Mucosa of descending colon (tissue), 3 donors: ENCODE measurements at regions not wholly inside any gene's neighbourhood (a gene's known extent, or its start where the extent isn't known, plus 50 kb on each side); places are given as distances from the start of the nearest gene placed in this dataset.

Experiments
- ATAC-seq: fragments of 200-7000 bp; cut with Tn5 transposase; one replicate; pipeline ENCODE4 v1.9.1; 2020; ENCODE audit warnings: mild to moderate bottlenecking, moderate library complexity
- DNase-seq, 3 donors: peaks; one replicate each; pipeline ENCODE4 v3.0.0-alpha.2; 2020
- H3K36me3 ChIP-seq: fragments of 200-600 bp; one replicate; pipeline ENCODE4 v1.8.0; 2021; ENCODE audit warnings: low read depth, mild to moderate bottlenecking
- H3K4me1 ChIP-seq: fragments of 200-600 bp; one replicate; pipeline ENCODE4 v1.8.0; 2021; ENCODE audit warnings: low read depth, mild to moderate bottlenecking
- H3K4me3 ChIP-seq: fragments of 200-600 bp; one replicate; pipeline ENCODE4 v1.8.0; 2021; ENCODE audit warnings: mild to moderate bottlenecking
- H3K9me3 ChIP-seq: fragments of 200-600 bp; one replicate; pipeline ENCODE4 v1.8.0; 2021; ENCODE audit warnings: mild to moderate bottlenecking
- CTCF ChIP-seq: fragments of 200-600 bp; IDR thresholded peaks from one replicate; pipeline ENCODE4 v1.8.0; 2022; ENCODE audit warnings: antibody characterized with exemption, mild to moderate bottlenecking
- intact Hi-C, 2 donors: fragments of 100-400 bp; cut with DNase I in 1 of 2; cut with micrococcal nuclease in 1 of 2; formaldehyde crosslinking; loops; one replicate each; pipeline versions ENCODE4 v1.11.0 to v1.11.1; 2022; cut with DNase I, micrococcal nuclease
- donor health status: DM: no; HTN: no; CAD: no; lungs with moderate emphysema.
- donor health status: DM: no; HTN: no; CAD: no.
- donor health status: DM: no; HTN: yes; CAD: no.

- intact Hi-C loops, result no loop called here
- DNase-seq, result no peak
- ATAC-seq, result peak; percentile 36
Measured at GRCh38 chr2:35989503-35989902, 366.1 kb upstream of the CRIM1 start.

GRCh38 chr2:35989040-35989439, 366.5 kb upstream of the CRIM1 start:
- intact Hi-C loops, result no loop called here
- no peaks in the 10 kb centered on the region for H3K4me1 ChIP-seq
- DNase-seq (no peak), ATAC-seq (no peak)
- no peak for TF ChIP-seq CTCF
- no peak overlapping the region for H3K4me3 ChIP-seq
- H3K36me3 ChIP-seq, result no peaks in the 10 kb centered on the region
- peaks cover 5% of the 10 kb centered on the region for H3K9me3 ChIP-seq

More at GRCh38 chr2:35989503-35989902, 366.1 kb upstream of the CRIM1 start:
- Histone ChIP-seq H3K4me1 (no peaks in the 10 kb centered on the region), H3K9me3 (peaks cover 5% of the 10 kb centered on the region), H3K36me3 (no peaks in the 10 kb centered on the region), H3K4me3 (no peak overlapping the region)
- TF ChIP-seq CTCF, result no peak

- intact Hi-C loops, result no loop called here
- TF ChIP-seq CTCF, result no peak
- no peak for ATAC-seq
- H3K36me3 ChIP-seq, result no peaks in the 10 kb centered on the region
- no peaks in the 10 kb centered on the region for H3K4me1 ChIP-seq
- no peak for DNase-seq
- H3K4me3 ChIP-seq, result no peak overlapping the region
- H3K9me3 ChIP-seq, result no peaks in the 10 kb centered on the region
Measured at GRCh38 chr2:35986871-35987270, 368.7 kb upstream of the CRIM1 start.

GRCh38 chr2:35978218-35978617, 377.4 kb upstream of the CRIM1 start:
- Histone ChIP-seq H3K36me3 (no peaks in the 10 kb centered on the region), H3K4me3 (no peak overlapping the region), H3K9me3 (no peaks in the 10 kb centered on the region), H3K4me1 (no peaks in the 10 kb centered on the region)
- intact Hi-C loops, result no loop called here
- DNase-seq (no peak), ATAC-seq (no peak)
- TF ChIP-seq CTCF, result no peak

GRCh38 chr2:35976611-35977010, 379.0 kb upstream of the CRIM1 start:
- DNase-seq (no peak), ATAC-seq (no peak)
- TF ChIP-seq CTCF, result no peak
- Histone ChIP-seq H3K36me3 (no peaks in the 10 kb centered on the region), H3K4me1 (no peaks in the 10 kb centered on the region), H3K9me3 (no peaks in the 10 kb centered on the region), H3K4me3 (no peak overlapping the region)
- intact Hi-C loops, result no loop called here

- Histone ChIP-seq H3K9me3 (no peaks in the 10 kb centered on the region), H3K36me3 (no peaks in the 10 kb centered on the region), H3K4me1 (no peaks in the 10 kb centered on the region), H3K4me3 (no peak overlapping the region)
- TF ChIP-seq CTCF, result no peak
- intact Hi-C loops, result no loop called here
- DNase-seq, result peak in 1 of 3 donors; percentile 26
- peak; percentile 61 for ATAC-seq
Measured at GRCh38 chr2:35973737-35974132, 381.8 kb upstream of the CRIM1 start.
